ENCODE measurements at regions not wholly inside any gene's neighbourhood (a gene's known extent, or its start where the extent isn't known, plus 50 kb on each side); places are given as distances from the start of the nearest gene placed in this dataset.
A peak's percentile ranks its signal among the peaks of the same experiment; 100 is the strongest.

- DNase-seq (ENCODE audit: low spot score): no peak
Measured at GRCh38 chr4:38598489-38598888, 65.5 kb upstream of the KLF3 start.

- no peak for DNase-seq (ENCODE audit: low spot score)
Measured at GRCh38 chr4:38600575-38600974, 63.4 kb upstream of the KLF3 start.

GRCh38 chr4:38601244-38601915 lies 62.6 kb upstream of the KLF3 start:
- peak; percentile 56 for DNase-seq (ENCODE audit: low spot score)

- DNase-seq (ENCODE audit: low spot score): no peak
Measured at GRCh38 chr4:38601916-38602291, 62.1 kb upstream of the KLF3 start.

GRCh38 chr4:38603652-38604051 lies 60.3 kb upstream of the KLF3 start:
- DNase-seq (ENCODE audit: low spot score): no peak

- DNase-seq (ENCODE audit: low spot score): no peak
Measured at GRCh38 chr4:38605181-38605752, 58.7 kb upstream of the KLF3 start.

- no peak for DNase-seq (ENCODE audit: low spot score)
Measured at GRCh38 chr4:38605753-38606586, 58.0 kb upstream of the KLF3 start.

GRCh38 chr4:38606587-38606905 lies 57.5 kb upstream of the KLF3 start:
- no peak for DNase-seq (ENCODE audit: low spot score)

- no peak for DNase-seq (ENCODE audit: low spot score)
Measured at GRCh38 chr4:38609614-38610013, 54.4 kb upstream of the KLF3 start.

GRCh38 chr4:38610521-38610920 lies 53.5 kb upstream of the KLF3 start:
- DNase-seq (ENCODE audit: low spot score): no peak

- DNase-seq (ENCODE audit: low spot score): no peak
Measured at GRCh38 chr4:38610966-38611431, 53.0 kb upstream of the KLF3 start.

GRCh38 chr4:38611676-38612075 lies 52.3 kb upstream of the KLF3 start:
- no peak for DNase-seq (ENCODE audit: low spot score)

GRCh38 chr4:38612646-38613414 lies 51.2 kb upstream of the KLF3 start:
- no peak for DNase-seq (ENCODE audit: low spot score)
